Daoy (cell line): ENCODE measurements at regions not wholly inside any gene's neighbourhood (a gene's known extent, or its start where the extent isn't known, plus 50 kb on each side); places are given as distances from the start of the nearest gene placed in this dataset.
"Not testable (repeated sequence)": the region's sequence is repeated elsewhere in the genome, so short reads cannot be mapped to it uniquely, and the experiment has no call there.

Experiments used
- DNase-seq: peaks from one replicate; pipeline ENCODE4 v3.0.0-alpha.2; 2015; ENCODE audit warnings: low read depth

- DNase-seq, result not testable (repeated sequence)
Measured at GRCh38 chrX:120702337-120702736, 72.5 kb upstream of the C1GALT1C1 start.

- DNase-seq, result no peak
Measured at GRCh38 chrX:120697053-120697452, 67.2 kb upstream of the C1GALT1C1 start.

DNA sequence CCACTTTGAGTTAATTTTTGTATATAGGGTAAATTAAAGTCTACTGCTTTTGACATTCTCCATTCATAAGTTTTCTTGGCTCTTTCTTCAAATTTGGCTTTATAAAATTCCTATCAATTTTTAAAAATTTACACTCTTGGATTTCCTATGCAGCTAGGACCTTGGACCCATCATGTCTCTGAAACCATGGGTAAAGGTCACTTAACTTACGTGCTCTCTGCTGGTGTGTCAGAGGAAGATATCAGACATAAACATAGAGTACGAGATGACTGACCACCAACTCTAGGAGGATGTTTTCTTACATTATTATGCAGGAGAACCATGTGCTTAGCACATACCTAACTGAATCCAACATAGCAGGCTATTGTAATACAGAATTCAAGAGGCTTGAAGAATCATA lies 62.5 kb upstream of the C1GALT1C1 start:
- no peak for DNase-seq

- DNase-seq, result no peak
Measured at GRCh38 chrX:120690941-120691340, 61.1 kb upstream of the C1GALT1C1 start.

- DNase-seq, result no peak
Measured at GRCh38 chrX:120690344-120690743, 60.5 kb upstream of the C1GALT1C1 start.

DNA sequence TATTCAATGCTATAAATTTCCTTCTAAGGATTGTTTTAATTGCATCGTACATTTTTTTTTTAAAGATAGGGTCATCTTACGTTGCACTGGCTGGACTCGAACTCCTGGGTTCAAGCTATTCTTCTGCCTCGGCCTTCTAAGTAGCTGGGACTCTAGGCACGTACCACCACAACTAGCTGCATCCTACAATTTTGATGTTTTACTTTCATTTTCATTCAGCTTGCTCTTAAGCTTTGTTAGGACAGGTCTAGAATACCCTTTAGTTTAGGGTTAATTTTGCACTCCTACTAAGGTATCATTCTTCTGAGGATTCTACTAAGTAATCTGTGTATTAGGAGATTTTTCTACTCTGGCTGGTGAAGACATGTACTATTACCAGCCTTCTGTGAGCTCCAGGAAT lies 50.2 kb upstream of the C1GALT1C1 start:
- DNase-seq, result no peak
